ENCODE measurements at regions not wholly inside any gene's neighbourhood (a gene's known extent, or its start where the extent isn't known, plus 50 kb on each side); places are given as distances from the start of the nearest gene placed in this dataset.

- Histone ChIP-seq H3K9me3 (no peaks in the 10 kb centered on the region), H3K36me3 (no peaks in the 10 kb centered on the region), H3K4me3 (no peak overlapping the region), H3K4me1 (no peaks in the 10 kb centered on the region), H3K27ac (no peak overlapping the region), H3K27me3 (peaks cover 0 to 5% of the 10 kb centered on the region in 2 donors)
- TF ChIP-seq CTCF (IDR thresholded peaks at IDR 0.05), result no peak
- DNase-seq, result no peak
- intact Hi-C loops (cut with DNase I; ENCODE audit: low total_unique reads), result no loop called here
Observed at GRCh38 chr14:63781686-63782085, 53.8 kb upstream of the SGPP1 start.

GRCh38 chr14:63782683-63783389, 55.0 kb upstream of the SGPP1 start:
- Histone ChIP-seq H3K36me3 (no peaks in the 10 kb centered on the region), H3K4me3 (no peak overlapping the region), H3K4me1 (no peaks in the 10 kb centered on the region), H3K9me3 (no peaks in the 10 kb centered on the region), H3K27me3 (peaks cover 0 to 5% of the 10 kb centered on the region in 2 donors), H3K27ac (no peak overlapping the region)
- TF ChIP-seq CTCF (IDR thresholded peaks at IDR 0.05), result no peak
- intact Hi-C loops (cut with DNase I; ENCODE audit: low total_unique reads), result no loop called here
- DNase-seq, result no peak

GRCh38 chr14:63788011-63788933, 60.4 kb upstream of the SGPP1 start:
- Histone ChIP-seq H3K4me1 (peaks cover 0 to 4% (median 0%) of the 10 kb centered on the region in 4 donors), H3K9me3 (no peaks in the 10 kb centered on the region), H3K27me3 (peaks cover 0 to 5% of the 10 kb centered on the region in 2 donors), H3K27ac (no peak overlapping the region), H3K4me3 (peak overlapping the region in 1 of 2 donors; percentile 1), H3K36me3 (no peaks in the 10 kb centered on the region)
- no peak for TF ChIP-seq CTCF (IDR thresholded peaks at IDR 0.05)
- DNase-seq, result no peak
- intact Hi-C loops (cut with DNase I; ENCODE audit: low total_unique reads), result no loop called here

GRCh38 chr14:63793376-63793775, 59.4 kb upstream of the SYNE2 start:
- Histone ChIP-seq H3K4me1 (peaks cover 0 to under 1% (median 0%) of the 10 kb centered on the region in 4 donors), H3K36me3 (no peaks in the 10 kb centered on the region), H3K27ac (no peak overlapping the region), H3K9me3 (no peaks in the 10 kb centered on the region), H3K4me3 (no peak overlapping the region), H3K27me3 (no peaks in the 10 kb centered on the region)
- intact Hi-C loops (cut with DNase I; ENCODE audit: low total_unique reads), result loop anchor here (10.0 kb wide), 2 partner anchors 201 to 501 kb away; partner anchors contain the start of gene ESR2
- TF ChIP-seq CTCF (IDR thresholded peaks at IDR 0.05), result no peak
- no peak for DNase-seq

- H3K4me1 ChIP-seq, result peaks cover 0 to 13% (median 4%) of the 10 kb centered on the region in 4 donors
- H3K27me3 ChIP-seq, result no peaks in the 10 kb centered on the region
- intact Hi-C loops (cut with DNase I; ENCODE audit: low total_unique reads), result loop anchor here (10.0 kb wide), 2 partner anchors 199 to 499 kb away; partner anchors contain the start of gene ESR2
- H3K4me3 ChIP-seq, result no peak overlapping the region
- H3K9me3 ChIP-seq, result no peaks in the 10 kb centered on the region
- no peaks in the 10 kb centered on the region for H3K36me3 ChIP-seq
- no peak for DNase-seq
- no peak overlapping the region for H3K27ac ChIP-seq
- TF ChIP-seq CTCF (IDR thresholded peaks at IDR 0.05), result no peak
Observed at GRCh38 chr14:63795532-63795931, 57.3 kb upstream of the SYNE2 start.
